GM18951 (cell line): ENCODE measurements at regions not wholly inside any gene's neighbourhood (a gene's known extent, or its start where the extent isn't known, plus 50 kb on each side); places are given as distances from the start of the nearest gene placed in this dataset.

ENCODE experiments used
- POLR2A ChIP-seq: IDR thresholded peaks from 4 replicates; pipeline ENCODE4 v1.6.1; 2011; ENCODE audit warnings: mild to moderate bottlenecking; ENCODE audit not compliant: insufficient read length, insufficient read depth; ENCODE audit errors: extremely low read depth
- in situ Hi-C: fragments of 300-500 bp; cut with MboI; formaldehyde crosslinking; loops from one replicate; pipeline ENCODE4 v1.12.0; 2022; ENCODE audit warnings: low sequenced_read_pairs, mixed read lengths, inconsistent platforms; ENCODE audit not compliant: unreplicated experiment

DNA sequence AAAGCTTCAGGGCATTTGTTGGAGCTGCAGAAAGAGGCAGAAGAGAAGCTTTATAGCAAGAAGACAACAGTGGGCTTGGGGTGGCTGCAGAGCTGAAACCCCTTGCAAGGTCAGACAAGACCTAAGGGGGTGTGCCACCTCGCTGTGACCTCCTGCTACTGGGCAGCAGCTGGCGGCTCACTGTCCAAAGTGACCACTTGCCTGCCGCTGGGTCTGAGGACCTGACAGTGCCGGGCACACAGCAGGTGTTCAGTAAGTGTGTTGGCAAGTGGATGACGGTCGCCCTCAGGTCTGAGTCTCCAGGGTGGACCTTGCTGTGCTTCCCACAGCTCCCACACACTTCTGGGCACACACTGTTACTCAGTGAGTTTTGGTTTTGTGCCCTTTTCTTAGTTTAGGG is 336.5 kb downstream of the C16orf95 start:
- TF ChIP-seq POLR2A, result no peak
- in situ Hi-C loops, result no loop called here

DNA sequence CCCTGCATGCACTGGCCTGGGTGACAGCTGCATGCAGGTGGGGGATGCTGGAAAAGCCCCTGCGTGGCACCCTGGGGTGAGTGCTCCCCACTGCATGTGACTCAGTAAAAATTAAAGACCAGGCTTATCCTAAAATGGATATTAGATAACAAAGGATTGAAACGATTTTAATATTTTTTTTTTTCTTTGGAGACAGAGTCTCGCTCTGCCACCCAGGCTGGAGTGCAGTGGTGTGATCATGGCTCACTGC is 334.9 kb downstream of the C16orf95 start:
- no peak for TF ChIP-seq POLR2A

DNA sequence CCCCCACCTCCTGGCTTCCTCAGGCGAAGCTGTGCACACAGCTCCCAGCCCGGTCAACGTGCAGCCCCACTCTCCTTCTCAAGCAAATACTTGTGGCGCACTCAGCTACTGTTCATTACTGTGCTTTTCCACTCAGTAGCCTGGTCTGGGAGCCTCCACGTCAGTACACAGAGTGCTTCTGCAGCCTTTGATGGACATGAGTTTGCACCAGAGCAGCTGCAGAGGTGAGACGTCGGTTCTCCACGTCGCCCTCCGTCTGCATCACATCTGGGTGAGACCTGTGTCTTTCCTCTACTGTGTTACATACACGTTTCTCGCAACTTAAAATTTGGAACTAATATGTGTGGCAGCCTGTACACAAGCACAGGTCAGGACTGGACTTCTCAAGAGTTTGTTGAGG is 334.3 kb downstream of the C16orf95 start:
- TF ChIP-seq POLR2A, result no peak

More for the DNA sequence above, 334.9 kb downstream of the C16orf95 start:
- in situ Hi-C loops, result no loop called here

DNA sequence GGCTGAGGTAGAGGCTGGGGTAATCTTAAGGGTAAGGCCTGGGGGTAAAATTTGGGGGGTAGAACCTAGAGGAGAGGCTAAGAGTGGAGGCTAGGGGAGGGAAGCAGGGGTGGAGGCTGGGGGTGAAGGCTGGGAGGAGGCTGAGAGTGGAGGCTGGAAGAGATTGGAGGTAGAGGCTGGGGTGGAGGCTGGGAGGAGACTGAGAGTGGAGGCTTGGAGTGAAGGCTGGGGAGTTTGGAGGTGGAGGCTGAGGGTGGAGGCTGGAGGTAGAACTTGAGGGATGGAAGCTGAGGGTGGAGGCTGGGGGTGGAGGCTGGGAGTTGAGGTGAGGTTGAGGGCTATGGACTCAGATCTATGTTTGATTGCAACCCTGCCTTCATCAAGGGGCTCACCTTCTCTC is 333.6 kb downstream of the C16orf95 start:
- TF ChIP-seq POLR2A, result no peak
- in situ Hi-C loops, result no loop called here

More for the DNA sequence above, 334.3 kb downstream of the C16orf95 start:
- in situ Hi-C loops, result no loop called here

DNA sequence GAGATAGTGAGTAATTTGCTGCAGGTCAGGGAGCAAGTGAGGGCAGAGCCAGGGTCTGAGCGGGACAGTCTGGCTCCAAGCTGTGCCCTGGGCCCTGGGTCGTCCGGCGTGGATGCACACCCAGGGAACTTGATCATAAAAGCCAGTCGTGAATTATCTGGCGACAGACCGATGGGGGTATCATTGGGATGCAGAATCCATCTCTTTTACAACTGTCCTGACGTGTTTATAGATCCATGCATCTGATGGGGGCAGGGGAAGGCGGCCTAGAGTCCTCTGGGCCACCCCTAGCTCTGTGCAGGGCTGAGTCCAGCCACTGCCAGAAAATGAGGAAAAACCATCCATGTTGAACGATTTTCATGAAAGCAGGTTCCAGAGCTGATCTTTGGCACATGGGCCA is 332.8 kb downstream of the C16orf95 start:
- TF ChIP-seq POLR2A, result no peak
- in situ Hi-C loops, result no loop called here

DNA sequence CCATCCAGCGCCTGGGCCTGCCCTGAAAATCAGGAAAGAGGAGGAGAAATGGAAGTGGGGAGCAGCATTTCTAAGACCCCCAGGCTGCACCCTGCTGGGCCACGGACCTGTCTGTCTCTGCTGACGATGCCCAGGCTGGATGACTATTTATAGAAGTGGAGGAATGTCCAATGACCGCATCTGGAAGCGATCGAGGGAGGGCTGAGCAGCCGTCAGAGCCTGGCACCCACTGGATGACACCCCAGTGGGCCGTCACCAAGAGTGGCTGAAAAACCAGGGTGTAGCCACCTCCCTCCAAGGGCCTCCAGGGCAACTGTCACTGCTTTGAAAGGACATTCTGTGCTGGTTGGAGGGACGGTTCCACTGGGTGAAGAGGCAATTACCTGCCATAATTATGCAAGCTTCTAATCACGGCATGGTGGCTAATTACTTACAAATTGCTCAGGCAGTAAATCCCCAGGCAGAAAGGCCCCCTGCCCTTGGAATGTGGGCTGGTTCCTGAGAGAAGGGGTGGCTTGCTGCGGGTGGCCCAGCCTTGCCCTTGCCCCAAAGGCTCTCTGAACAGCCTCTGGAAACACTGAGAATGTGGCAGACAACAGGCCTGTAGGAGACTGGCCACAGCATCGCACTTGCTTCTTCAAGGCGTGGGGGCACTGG is 332.1 kb downstream of the C16orf95 start:
- in situ Hi-C loops, result no loop called here
- no peak for TF ChIP-seq POLR2A

DNA sequence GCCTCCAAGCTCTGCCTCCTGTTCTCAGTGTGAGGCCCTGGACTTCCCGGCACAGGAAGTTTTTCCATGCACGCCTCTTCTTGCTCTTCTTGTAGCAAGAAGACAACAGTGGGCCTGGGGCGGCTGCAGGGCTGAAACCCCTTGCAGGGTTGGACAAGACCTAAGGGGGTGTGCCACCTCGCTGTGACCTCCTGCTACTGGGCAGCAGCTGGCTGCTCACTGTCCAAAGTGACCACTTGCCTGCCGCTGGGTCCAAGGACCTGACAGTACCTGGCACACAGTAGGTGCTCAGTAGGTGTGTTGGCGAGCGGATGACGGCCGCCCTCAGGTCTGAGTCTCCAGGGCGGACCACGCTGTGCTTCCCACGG is 331.6 kb downstream of the C16orf95 start:
- in situ Hi-C loops, result no loop called here
- TF ChIP-seq POLR2A, result no peak

DNA sequence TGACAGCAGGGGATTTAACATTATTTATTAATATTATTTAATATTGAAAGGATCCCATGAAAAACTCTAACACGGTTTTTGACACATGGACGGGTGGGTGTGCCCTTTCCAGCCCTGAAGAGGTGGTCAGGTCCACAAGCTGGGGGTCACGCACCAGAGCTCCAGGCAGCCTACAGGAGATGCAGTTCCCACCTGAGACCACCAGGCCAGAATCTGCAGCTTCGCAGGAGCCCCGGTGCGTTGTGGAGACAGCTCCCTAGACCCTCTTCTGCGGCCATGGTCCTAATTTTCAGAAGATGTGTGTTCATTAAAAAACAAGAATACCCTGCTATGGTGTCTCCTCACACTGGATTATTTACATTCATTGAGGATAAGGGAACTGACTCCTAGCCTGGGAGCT is 331.1 kb downstream of the C16orf95 start:
- in situ Hi-C loops, result no loop called here
- no peak for TF ChIP-seq POLR2A

DNA sequence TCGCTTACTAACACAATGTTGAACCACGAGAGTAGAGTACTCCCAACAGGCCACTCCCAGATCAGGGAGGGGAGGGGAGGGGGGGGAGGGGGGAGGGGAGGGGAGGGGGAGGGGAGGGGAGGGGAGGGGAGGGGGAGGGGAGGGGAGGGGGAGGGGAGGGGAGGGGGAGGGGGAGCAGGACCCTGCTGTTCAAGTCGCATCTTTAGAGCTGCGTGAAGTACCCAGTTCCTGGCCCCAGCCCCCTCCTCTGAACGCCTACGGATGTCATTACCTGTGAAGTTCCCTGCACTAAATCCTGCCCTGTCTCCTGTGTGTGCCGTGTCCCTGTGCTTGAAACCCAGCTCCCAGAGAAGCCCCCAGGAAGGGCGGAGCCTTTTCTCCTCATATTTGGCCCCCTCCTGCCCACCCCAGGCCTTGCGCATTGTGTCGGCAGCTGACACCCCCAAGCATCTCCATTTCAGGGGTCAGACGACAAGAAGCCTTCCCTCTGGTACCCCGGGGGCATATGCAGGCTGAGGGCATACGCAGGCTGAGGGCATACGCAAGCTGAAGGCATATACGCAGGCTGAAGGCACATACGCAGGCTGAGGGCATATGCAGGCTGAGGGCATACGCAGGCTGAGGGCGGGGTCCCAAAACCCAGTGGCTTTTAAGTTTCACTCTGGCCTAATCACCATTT is 330.2 kb downstream of the C16orf95 start:
- in situ Hi-C loops, result no loop called here
- TF ChIP-seq POLR2A, result no peak

DNA sequence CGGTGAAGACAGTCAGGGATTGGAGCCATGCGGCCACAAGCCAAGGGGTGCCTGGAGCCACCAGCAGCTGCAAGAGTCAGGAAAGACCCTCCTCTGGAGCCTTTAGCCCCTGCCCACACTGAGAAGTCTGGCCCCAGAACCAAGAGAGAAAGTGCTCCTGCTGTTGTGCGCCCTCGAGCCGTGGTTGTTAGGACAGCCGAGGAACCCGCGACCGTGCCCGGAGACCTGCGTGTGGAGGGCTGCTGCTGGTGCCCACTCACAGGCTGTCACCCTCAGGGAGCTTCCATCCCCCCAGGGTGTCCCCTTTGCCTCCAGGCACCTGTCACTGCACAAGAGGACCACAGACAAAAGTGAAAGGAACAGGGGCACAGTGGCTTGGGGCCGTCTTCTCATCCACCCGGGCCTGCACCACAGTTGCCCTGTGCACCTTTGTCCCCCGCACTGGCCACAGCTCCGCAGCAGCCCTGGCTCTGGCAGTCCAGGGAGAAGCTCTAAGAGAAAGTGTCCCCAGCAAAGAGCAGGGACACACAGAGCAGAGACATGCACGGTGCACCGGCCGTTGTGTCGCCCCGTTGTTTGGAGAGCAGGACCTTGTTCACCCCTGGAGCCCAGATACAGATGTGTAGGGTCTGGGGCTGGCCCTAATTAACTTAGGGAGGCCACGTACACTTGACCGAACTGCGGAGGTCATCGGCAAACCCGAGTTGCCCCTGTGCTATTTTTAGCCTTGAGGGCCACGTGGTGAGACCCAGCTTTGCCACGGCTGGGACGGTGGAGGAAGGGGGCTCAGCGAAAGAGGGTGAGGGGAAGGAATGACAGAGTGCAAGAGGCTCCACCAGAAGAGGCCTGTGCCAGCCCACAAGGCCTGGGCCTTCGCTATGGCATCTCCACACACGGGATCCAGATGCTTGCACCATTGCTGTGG is 329.2 kb downstream of the C16orf95 start:
- no peak for TF ChIP-seq POLR2A
- in situ Hi-C loops, result no loop called here

DNA sequence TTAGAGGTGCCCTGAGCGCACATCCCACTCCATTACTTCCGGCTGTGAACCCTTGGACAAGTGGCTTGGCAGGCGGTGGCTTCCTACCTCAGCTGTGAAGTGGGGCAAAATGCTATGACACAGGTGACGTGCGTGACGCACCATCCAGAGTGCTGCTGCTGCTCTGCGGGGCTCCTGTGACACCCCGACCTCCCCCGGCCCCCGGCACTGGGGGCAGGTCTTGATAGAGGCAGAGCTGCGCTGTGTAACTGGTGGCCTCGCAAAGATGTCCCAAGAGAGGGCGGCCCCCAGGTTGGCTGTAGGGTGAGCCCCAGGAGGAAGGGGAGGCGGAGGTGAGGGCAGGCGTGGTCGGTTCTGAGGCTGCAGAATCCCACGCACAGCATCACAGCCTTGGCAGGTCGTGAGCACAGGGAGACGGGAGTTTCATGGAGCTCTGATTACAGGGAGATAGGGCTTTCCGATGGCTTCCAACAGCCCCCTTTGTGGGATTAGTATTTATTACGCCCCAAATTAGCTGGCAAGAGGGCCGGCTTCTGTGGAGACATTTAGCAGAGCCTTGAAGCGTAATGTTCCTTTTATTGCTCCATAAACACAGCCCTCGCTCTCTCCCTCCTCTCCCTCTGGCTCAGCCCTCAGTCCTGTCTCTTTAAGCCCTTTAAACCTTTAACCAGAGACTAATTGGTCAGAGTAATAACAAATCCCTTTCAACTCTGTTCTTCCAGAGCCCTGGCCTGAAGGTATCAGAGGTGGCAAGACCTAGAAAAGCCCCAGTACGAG is 328.1 kb downstream of the C16orf95 start:
- in situ Hi-C loops, result no loop called here
- TF ChIP-seq POLR2A, result no peak

DNA sequence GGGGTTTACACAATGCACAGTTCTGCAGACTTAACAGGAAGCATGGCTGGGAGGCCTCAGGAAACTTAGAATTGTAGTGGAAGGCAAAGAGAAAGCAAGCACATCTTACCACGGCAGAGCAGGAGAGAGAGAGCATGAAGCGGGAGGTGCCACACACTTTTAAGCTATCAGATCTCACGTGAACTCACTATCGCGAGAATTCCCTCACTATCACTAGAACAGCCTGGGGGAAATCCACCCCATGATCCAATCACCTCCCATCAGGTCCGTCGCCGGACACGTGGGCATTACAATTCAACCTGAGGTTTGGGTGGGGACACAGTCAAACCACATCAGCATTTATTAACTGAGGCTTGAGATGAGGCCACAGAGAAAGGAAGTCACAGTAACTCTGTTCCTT is 326.7 kb downstream of the C16orf95 start:
- TF ChIP-seq POLR2A, result no peak
- in situ Hi-C loops, result no loop called here

DNA sequence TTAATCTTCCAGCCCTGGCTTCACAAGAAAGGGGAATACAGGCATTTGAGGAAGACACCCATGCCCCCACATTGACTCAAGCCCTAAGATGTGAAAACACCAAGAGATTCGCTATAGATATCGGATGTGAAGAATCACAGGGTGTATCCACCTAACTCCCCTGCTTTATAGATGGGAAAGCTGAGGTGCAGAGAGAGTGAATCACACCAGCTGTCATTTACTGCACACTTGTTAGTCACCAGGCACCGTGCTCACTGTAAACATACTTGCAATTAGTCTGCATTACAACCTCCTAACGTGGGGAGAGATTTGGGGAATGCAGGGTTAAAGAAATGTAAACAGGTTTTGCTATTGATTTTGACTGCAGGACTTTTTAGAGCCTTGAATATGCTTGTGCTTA is 325.5 kb downstream of the C16orf95 start:
- in situ Hi-C loops, result no loop called here

More for the DNA sequence above, 325.5 kb downstream of the C16orf95 start:
- no peak for TF ChIP-seq POLR2A
